Body of pancreas (tissue), 4 donors: ENCODE measurements at regions not wholly inside any gene's neighbourhood (a gene's known extent, or its start where the extent isn't known, plus 50 kb on each side); places are given as distances from the start of the nearest gene placed in this dataset.

Experiments used
- ATAC-seq: fragments of 150-250 bp; one replicate; pipeline ENCODE4 v1.9.1; 2016
- DNase-seq, 4 donors: peaks; one replicate each; pipeline ENCODE4 v3.0.0-alpha.2; 2019
- H3K27ac ChIP-seq, 4 donors: fragments of 200-600 bp; sonication (generic); 1 replicate in 3 of 4; 2 replicates in 1 of 4; pipeline versions ENCODE4 v1.5.1 to v1.6.1; 2016 to 2019; ENCODE audit warnings: mild to moderate bottlenecking in 1 of 4, mixed read lengths in 1 of 4, moderate library complexity in 1 of 4
- H3K27me3 ChIP-seq, 2 donors: fragments of 200-600 bp; sonication (generic); one replicate each; pipeline ENCODE4 v1.6.0; 2016; ENCODE audit warnings: mild to moderate bottlenecking in 1 of 2
- H3K36me3 ChIP-seq, 2 donors: fragments of 200-600 bp; sonication (generic); replicated peaks in 1 of 2; 2 replicates each; pipeline ENCODE4 v1.5.1; 2016; ENCODE audit warnings: low read depth in 2 of 2; ENCODE audit not compliant: insufficient read depth in 1 of 2
- H3K4me1 ChIP-seq: fragments of 200-600 bp; sonication (generic); one replicate; pipeline ENCODE4 v1.6.0; 2016
- H3K4me3 ChIP-seq, 2 donors: fragments of 200-600 bp; sonication (generic); 1 replicate in 1 of 2; 2 replicates in 1 of 2; pipeline ENCODE4 v1.5.1; 2016 to 2019
- H3K9me3 ChIP-seq, 3 donors: fragments of 200-600 bp; sonication (generic); 1 replicate in 2 of 3; 2 replicates in 1 of 3; pipeline ENCODE4 v1.5.1; 2016
- CTCF ChIP-seq, 7 experiments: fragments of 450-650 bp in 4 of 7; fragments of 200-600 bp in 3 of 7; sonication (generic) in 3 of 7; IDR thresholded peaks; one replicate each; pipeline ENCODE4 v1.5.1; 2016 to 2019; ENCODE audit warnings: antibody characterized with exemption in 7 of 7
- POLR2A ChIP-seq, 3 donors: fragments of 450-650 bp; IDR thresholded peaks; one replicate each; pipeline ENCODE4 v1.6.1; 2016; ENCODE audit warnings: antibody characterized with exemption in 3 of 3, mild to moderate bottlenecking in 2 of 3
- WGBS, 2 donors: methylation state at CpG; one replicate each; pipeline ENCODE4 v1.1.5; 2017; 5-methylcytosine and 5-hydroxymethylcytosine counted together
- intact Hi-C: fragments of 100-400 bp; cut with DNase I; formaldehyde crosslinking; loops from one replicate; pipeline ENCODE4 v1.15.1; 2023

DNA sequence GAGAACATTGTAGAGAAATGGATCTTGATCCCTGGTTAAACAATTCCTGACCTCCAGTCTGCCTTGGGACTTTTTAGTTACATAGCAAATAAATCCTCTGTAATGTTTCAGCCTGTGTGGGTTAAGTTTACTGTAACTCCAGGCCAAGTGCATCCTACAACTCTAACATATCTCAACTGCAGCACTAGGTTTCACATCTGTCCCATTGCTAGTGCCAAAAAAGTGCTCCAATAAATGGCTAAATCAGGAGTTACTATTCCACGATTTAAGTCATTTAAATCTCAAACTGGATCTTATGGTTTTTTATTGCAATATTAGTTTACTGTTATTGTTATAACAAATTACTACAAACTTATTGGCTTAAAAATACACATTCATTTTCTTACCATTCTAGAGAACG, 479.6 kb downstream of the GPAM start:
- no peaks in the 10 kb centered on the region for H3K9me3 ChIP-seq
- H3K27me3 ChIP-seq: no peaks in the 10 kb centered on the region
- DNase-seq (no peak), ATAC-seq (no peak)
- H3K27ac ChIP-seq: no peak overlapping the region
- TF ChIP-seq POLR2A (IDR thresholded peaks at IDR 0.05) (no peak), CTCF (IDR thresholded peaks at IDR 0.05) (no peak)
- H3K4me3 ChIP-seq: no peak overlapping the region
- H3K4me1 ChIP-seq: no peaks in the 10 kb centered on the region
- H3K36me3 ChIP-seq: no peaks in the 10 kb centered on the region
- WGBS, 2 donors: 52 to 62% methylated on average over 2 of the region's 2 CpGs
- intact Hi-C loops: no loop called here

GRCh38 chr10:111705021-111705420, 478.5 kb downstream of the GPAM start:
- no peaks in the 10 kb centered on the region for H3K27me3 ChIP-seq
- H3K4me1 ChIP-seq: no peaks in the 10 kb centered on the region
- H3K27ac ChIP-seq: no peak overlapping the region
- WGBS, 2 donors: 72 to 83% methylated on average over 2 of the region's 2 CpGs
- TF ChIP-seq POLR2A (IDR thresholded peaks at IDR 0.05): no peak
- no peak for TF ChIP-seq CTCF (IDR thresholded peaks at IDR 0.05)
- no peaks in the 10 kb centered on the region for H3K36me3 ChIP-seq
- ATAC-seq (no peak), DNase-seq (no peak)
- intact Hi-C loops: no loop called here
- no peak overlapping the region for H3K4me3 ChIP-seq
- no peaks in the 10 kb centered on the region for H3K9me3 ChIP-seq

- DNase-seq (no peak), ATAC-seq (no peak)
- Histone ChIP-seq H3K4me3 (no peak overlapping the region), H3K27ac (no peak overlapping the region), H3K36me3 (no peaks in the 10 kb centered on the region), H3K27me3 (no peaks in the 10 kb centered on the region), H3K9me3 (no peaks in the 10 kb centered on the region), H3K4me1 (no peaks in the 10 kb centered on the region)
- intact Hi-C loops: no loop called here
- TF ChIP-seq POLR2A (IDR thresholded peaks at IDR 0.05) (no peak), CTCF (IDR thresholded peaks at IDR 0.05) (no peak)
- 74 to 76% methylated on average over 4 of the region's 4 CpGs for WGBS, 2 donors
Measured at GRCh38 chr10:111706331-111706730, 477.2 kb downstream of the GPAM start.

- no peaks in the 10 kb centered on the region for H3K9me3 ChIP-seq
- ATAC-seq: no peak
- TF ChIP-seq CTCF (IDR thresholded peaks at IDR 0.05): no peak
- no peak for TF ChIP-seq POLR2A (IDR thresholded peaks at IDR 0.05)
Measured at GRCh38 chr10:111707076-111707475, 476.5 kb downstream of the GPAM start.

GRCh38 chr10:111709603-111710002, 474.0 kb downstream of the GPAM start:
- H3K4me1 ChIP-seq: no peaks in the 10 kb centered on the region
- ATAC-seq (no peak), DNase-seq (no peak)
- H3K27ac ChIP-seq: no peak overlapping the region
- no peak for TF ChIP-seq CTCF (IDR thresholded peaks at IDR 0.05)
- no peak for TF ChIP-seq POLR2A (IDR thresholded peaks at IDR 0.05)
- H3K27me3 ChIP-seq: no peaks in the 10 kb centered on the region
- no peaks in the 10 kb centered on the region for H3K36me3 ChIP-seq
- intact Hi-C loops: no loop called here
- H3K4me3 ChIP-seq: no peak overlapping the region
- WGBS, 2 donors: 50 to 60% methylated on average over 4 of the region's 4 CpGs
- H3K9me3 ChIP-seq: peaks cover 0 to 11% (median 0%) of the 10 kb centered on the region in 3 donors

More at GRCh38 chr10:111707076-111707475, 476.5 kb downstream of the GPAM start:
- intact Hi-C loops: no loop called here
- no peak overlapping the region for H3K4me3 ChIP-seq
- H3K27ac ChIP-seq: no peak overlapping the region
- 62 to 64% methylated on average over 1 of the region's 1 CpG for WGBS, 2 donors
- H3K4me1 ChIP-seq: no peaks in the 10 kb centered on the region
- no peaks in the 10 kb centered on the region for H3K36me3 ChIP-seq
- H3K27me3 ChIP-seq: no peaks in the 10 kb centered on the region
- no peak for DNase-seq
